ENCODE measurements at regions not wholly inside any gene's neighbourhood (a gene's known extent, or its start where the extent isn't known, plus 50 kb on each side); places are given as distances from the start of the nearest gene placed in this dataset.

- Histone ChIP-seq H3K9ac (ENCODE audit: low read depth in 1 of 2, low read length in 2 of 2) (no peak overlapping the region), H3K36me3 (ENCODE audit: control insufficient read depth in 4 of 4, insufficient read depth in 3 of 4, low read depth in 1 of 4, low read length in 3 of 4) (no peaks in the 10 kb centered on the region), H3K4me1 (ENCODE audit: control insufficient read depth in 4 of 4, insufficient read depth in 4 of 4, low read length in 3 of 4) (no peaks in the 10 kb centered on the region), H3K27me3 (ENCODE audit: control insufficient read depth in 4 of 4, insufficient read depth in 4 of 4, low read length in 3 of 4) (no peaks in the 10 kb centered on the region), H3K9me3 (ENCODE audit: control insufficient read depth in 4 of 4, low read length in 3 of 4) (no peaks in the 10 kb centered on the region), H3K27ac (ENCODE audit: low read depth in 1 of 2, low read length in 2 of 2) (no peak overlapping the region), H3K4me3 (ENCODE audit: low read depth in 1 of 3, low read length in 3 of 3) (no peak overlapping the region)
- TF ChIP-seq MAX (IDR thresholded peaks at IDR 0.05) (no peak), EGR1 (IDR thresholded peaks at IDR 0.05; ENCODE audit: low read depth in 2 of 2) (no peak), HNF4A (conservative IDR thresholded peaks at IDR 0.05) (no peak), TAF1 (conservative IDR thresholded peaks at IDR 0.05) (no peak), JUND (IDR thresholded peaks at IDR 0.05) (no peak), YY1 (IDR thresholded peaks at IDR 0.05) (no peak), CTCF (IDR thresholded peaks at IDR 0.05; ENCODE audit: low read depth, low read length, missing input control) (no peak), HNF4G (IDR thresholded peaks at IDR 0.05) (no peak), FOXA1 (IDR thresholded peaks at IDR 0.05) (no peak), ZBTB33 (IDR thresholded peaks at IDR 0.05) (no peak), RAD21 (IDR thresholded peaks at IDR 0.05) (no peak), SP1 (IDR thresholded peaks at IDR 0.05) (no peak), REST (IDR thresholded peaks at IDR 0.05) (no peak)
- no peak for DNase-seq (ENCODE audit: low spot score)
- WGBS = 86% methylated on average over 3 of the region's 3 CpGs
Measured at GRCh38 chr1:187549540-187549939, 720.8 kb downstream of the PLA2G4A start.

GRCh38 chr1:187551061-187551460 lies 722.3 kb downstream of the PLA2G4A start:
- TF ChIP-seq GABPA (IDR thresholded peaks at IDR 0.05 in 1 of 2, conservative IDR thresholded peaks at IDR 0.05 in 1 of 2) (no peak), FOXA1 (IDR thresholded peaks at IDR 0.05) (no peak), NR2F2 (IDR thresholded peaks at IDR 0.05) (no peak), CTCF (IDR thresholded peaks at IDR 0.05; ENCODE audit: low read depth, low read length, missing input control) (no peak), HNF4G (IDR thresholded peaks at IDR 0.05) (no peak), HNF4A (conservative IDR thresholded peaks at IDR 0.05) (no peak), FOXA2 (IDR thresholded peaks at IDR 0.05) (no peak), JUND (IDR thresholded peaks at IDR 0.05) (no peak), RXRA (IDR thresholded peaks at IDR 0.05) (no peak), SP1 (IDR thresholded peaks at IDR 0.05) (no peak), REST (IDR thresholded peaks at IDR 0.05) (no peak), MAX (IDR thresholded peaks at IDR 0.05) (no peak), EGR1 (IDR thresholded peaks at IDR 0.05; ENCODE audit: low read depth in 2 of 2) (no peak)
- no peak for DNase-seq (ENCODE audit: low spot score)

More at GRCh38 chr1:187551061-187551460, 722.3 kb downstream of the PLA2G4A start:
- no peaks in the 10 kb centered on the region for H3K36me3 ChIP-seq (ENCODE audit: control insufficient read depth in 4 of 4, insufficient read depth in 3 of 4, low read depth in 1 of 4, low read length in 3 of 4)
- H3K9me3 ChIP-seq (ENCODE audit: control insufficient read depth in 4 of 4, low read length in 3 of 4) = no peaks in the 10 kb centered on the region
- H3K27me3 ChIP-seq (ENCODE audit: control insufficient read depth in 4 of 4, insufficient read depth in 4 of 4, low read length in 3 of 4) = no peaks in the 10 kb centered on the region
- H3K4me1 ChIP-seq (ENCODE audit: control insufficient read depth in 4 of 4, insufficient read depth in 4 of 4, low read length in 3 of 4) = no peaks in the 10 kb centered on the region
- H3K9ac ChIP-seq (ENCODE audit: low read depth in 1 of 2, low read length in 2 of 2) = no peak overlapping the region
- no peak overlapping the region for H3K4me3 ChIP-seq (ENCODE audit: low read depth in 1 of 3, low read length in 3 of 3)
- H3K27ac ChIP-seq (ENCODE audit: low read depth in 1 of 2, low read length in 2 of 2) = no peak overlapping the region
- 94% methylated on average over 20 of the region's 20 CpGs for WGBS

All from liver (tissue), 8 donors.